ENCODE measurements at regions not wholly inside any gene's neighbourhood (a gene's known extent, or its start where the extent isn't known, plus 50 kb on each side); places are given as distances from the start of the nearest gene placed in this dataset.
A peak's percentile ranks its signal among the peaks of the same experiment; 100 is the strongest.
"Not testable (repeated sequence)": the region's sequence is repeated elsewhere in the genome, so short reads cannot be mapped to it uniquely, and the experiment has no call there.

DNA sequence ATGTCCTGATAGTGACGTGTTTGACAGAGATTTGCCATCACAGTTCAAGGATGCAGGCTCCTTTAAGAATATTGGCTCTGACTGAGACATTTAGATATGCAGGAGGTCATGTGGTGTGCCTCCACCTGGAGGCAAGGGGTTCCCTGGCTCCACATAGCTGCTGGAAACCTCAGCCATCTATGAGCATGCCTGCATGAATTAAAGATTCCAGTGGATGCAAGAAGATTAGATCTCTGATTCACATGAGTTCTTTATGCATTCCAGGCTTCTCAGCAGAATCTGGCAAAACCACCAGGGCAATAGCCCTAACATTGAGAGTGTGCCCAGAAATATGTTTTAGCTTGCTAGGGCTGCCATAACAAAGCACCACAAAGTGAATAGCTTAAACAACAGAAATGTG lies 298.5 kb upstream of the AADAT start:
- DNase-seq = no peak

DNA sequence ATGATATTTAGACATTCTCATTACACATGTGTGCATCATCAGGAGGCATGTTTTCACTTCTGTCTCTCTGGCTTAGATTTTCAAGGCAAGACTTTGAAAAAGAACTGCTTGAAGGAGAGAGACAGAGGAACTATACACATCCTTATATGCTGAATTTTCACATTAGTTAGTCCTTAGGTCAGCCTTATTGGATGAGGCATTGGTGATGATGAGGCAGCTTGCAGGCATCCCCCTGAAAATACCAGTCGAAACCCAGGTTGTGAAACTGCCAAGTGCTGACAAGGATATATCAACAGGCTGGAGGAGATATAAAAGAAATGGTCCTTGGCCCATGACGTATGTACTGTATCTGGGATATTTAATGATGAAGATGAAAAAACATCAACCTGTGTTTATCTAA lies 297.2 kb upstream of the AADAT start:
- DNase-seq = no peak

DNA sequence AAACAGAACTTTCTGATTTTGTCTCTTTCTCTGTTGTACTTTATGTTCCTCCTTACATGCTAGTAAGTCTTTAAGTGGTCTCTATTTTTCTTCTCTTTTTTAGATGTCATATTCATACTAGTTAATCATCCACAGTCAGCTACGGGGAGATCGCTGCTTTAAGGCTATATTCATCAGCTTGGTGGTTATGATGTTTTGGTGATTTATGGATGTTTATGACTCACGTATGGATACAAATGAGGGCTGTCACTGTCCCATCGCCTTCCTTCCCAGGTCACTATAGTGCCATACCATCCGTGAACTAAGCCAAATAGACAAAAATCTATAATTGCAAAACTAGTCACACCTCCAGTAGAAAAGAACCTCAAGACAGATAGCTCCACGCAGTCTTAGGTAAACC lies 296.8 kb upstream of the AADAT start:
- DNase-seq = no peak

DNA sequence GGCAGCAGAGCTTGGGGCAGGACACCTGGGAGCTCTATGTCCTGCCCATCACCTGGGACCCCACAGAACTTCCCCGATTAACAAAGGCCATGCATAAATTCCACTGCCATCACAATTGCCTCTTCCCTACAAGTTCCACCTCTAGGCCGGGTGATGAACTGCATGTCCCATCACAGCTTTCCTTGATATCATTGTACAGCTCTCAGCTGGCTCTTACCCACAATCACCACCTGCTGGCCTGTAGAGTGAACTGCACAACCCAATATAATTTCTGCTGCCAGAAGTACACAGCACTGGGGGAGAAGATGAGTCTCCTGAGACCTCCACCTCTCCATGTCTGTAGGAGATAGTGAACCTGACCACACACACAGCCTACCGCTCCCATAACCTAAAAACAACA lies 285.0 kb upstream of the AADAT start:
- no peak for DNase-seq

DNA sequence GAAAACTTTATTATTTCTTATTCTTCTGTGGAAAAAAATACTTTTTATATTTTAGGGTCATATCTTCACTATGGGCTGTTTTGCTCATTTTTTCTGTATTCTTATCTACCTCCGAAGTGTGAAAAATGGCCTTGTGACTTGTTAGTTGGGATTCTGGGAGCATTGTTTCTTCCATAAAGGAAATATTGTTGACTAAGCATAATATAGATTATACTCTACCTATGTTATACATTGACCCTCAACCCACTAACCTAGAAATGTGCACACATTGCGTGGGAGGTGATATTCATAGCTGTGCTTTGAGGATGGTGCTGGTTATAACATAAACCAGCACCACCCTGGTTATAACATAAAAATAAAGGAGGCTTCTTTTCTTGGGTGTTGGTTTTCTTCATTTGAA lies 259.2 kb upstream of the AADAT start:
- no peak for DNase-seq

DNA sequence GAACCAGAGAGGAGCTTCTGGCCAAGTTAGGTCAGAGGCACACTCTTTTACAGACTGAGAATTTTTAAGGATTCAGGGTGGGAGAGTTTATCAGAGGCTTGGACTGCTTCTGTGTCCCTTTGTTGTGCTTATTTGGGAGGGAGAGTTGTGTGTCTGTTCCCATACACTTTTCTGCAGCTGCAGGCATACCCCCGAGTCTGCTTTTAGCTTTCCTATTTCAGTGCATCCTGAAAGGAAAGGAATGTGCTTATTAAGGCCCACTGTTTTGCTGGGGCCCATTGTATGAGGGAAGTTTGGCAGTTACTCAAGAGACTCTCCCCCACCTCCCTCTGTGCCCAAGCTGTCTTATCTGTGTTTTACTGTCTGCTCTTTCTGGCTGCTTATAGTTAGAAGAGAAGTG lies 257.4 kb upstream of the AADAT start:
- DNase-seq = not testable (repeated sequence)

DNA sequence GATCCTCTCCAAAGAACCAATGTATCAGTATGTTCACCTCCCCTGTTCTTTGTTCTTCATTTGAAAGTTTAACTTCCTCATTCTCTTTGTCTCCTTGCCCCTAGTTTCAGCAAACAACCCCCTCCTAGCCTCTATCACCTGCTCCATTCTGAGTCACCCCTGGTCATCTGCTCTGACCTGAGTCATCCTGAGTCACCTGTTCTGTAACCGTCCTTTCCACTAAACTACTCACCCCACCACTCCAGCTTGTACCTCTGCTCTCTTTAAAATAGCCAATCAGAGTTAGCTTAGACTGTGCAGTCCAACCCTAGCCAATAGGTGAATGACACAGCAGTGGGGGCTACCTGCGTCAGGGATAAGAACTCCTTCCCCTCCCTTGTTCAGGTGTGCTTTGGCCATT lies 249.8 kb upstream of the AADAT start:
- DNase-seq = no peak

DNA sequence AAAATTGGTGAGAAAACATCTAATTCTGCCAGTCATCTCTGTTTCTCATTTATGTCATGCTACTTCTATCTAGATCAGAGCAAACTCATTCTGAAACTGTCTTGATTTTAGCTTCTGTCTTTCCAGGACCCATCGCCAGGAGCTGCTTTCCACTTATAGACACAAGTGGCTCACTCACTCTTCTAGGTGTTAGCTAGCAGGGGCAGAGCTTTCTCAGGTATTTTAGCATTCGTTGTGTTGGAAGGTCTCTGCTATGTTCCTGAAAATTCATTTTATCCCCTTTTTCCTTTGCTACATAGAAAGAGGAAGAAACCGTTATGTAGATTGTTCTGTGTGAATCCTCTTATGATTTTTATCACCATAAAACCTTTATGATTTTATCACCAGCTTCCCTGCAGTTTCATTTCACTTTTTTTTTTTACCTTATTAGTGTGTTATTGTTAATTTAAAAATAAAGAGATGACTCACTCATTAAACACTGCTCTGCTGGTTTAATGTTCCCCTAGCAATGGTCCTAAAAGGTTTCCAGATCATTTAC lies 246.6 kb upstream of the AADAT start:
- no peak for DNase-seq

DNA sequence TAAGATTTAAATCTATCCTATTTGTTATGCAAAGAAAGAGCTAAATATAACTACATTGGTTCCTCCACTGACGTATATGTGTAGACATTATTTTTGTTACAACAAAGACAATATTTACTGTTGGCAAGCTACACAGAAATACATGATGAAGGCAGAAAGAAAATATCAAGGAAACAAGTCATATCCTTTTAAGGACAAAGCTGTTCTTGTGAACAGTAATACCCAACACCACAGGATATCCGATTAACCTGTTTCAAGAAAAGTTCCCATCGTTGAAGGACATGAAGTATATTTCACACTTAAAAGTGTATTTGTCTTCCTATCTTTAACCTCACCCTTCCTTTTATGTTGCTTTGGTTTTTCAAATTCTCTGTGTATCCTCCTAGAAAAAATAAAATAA lies 235.8 kb upstream of the AADAT start:
- no peak for DNase-seq

DNA sequence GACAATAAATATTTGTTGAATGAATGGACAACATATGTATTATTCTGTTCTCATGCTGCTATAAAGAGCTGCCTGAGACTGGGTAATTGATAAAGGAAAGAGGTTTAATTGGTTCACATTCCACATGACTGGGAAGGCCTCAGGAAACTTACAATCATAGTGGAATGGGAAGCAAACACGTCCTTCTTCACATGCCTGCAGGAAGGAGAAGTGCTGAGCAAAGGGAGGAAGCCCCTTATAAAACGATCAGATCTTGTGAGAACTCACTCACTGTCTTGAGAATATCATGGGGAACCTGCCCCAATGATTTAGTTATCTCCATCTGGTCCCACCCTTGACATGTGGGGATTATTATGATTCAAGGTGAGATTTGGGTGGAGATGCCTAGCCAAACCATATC lies 233.9 kb upstream of the AADAT start:
- no peak for DNase-seq

DNA sequence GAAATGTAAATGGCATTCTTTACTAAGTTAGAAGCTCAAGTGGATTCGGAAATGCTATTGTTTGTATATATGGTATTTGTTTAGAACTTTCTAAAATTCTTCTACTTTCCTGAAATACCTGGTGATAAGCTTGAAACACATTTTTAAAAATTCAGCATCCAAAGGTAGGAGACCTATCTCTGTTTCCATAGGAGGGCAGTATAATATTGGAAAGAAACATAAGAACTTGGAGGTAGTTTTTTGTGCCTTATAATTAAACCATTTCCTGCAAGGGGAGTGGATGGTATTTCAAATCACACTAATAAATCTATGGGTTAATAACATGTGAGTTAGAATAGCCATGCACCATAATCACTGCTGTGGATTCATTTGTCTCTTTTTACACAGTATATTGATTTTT lies 217.4 kb upstream of the AADAT start:
- DNase-seq = no peak

DNA sequence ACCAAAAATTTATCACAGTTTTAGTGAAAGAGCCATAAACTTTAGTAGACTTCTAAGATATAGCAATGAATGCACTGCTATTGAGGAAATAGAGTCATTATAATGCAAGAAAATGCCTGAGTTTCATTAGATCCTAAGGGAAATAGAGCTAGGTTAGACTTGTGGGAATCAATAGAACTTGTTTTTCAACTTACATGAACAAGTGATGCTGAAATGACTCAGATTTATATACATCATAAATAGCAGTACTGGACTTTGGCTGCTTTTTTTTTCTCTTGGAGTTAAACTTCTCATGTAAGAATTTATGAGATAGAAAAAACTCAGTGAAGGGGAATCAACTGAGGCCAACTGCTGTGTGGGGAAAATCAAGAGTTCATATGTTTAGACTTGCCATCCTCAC lies 216.5 kb upstream of the AADAT start:
- DNase-seq = no peak

DNA sequence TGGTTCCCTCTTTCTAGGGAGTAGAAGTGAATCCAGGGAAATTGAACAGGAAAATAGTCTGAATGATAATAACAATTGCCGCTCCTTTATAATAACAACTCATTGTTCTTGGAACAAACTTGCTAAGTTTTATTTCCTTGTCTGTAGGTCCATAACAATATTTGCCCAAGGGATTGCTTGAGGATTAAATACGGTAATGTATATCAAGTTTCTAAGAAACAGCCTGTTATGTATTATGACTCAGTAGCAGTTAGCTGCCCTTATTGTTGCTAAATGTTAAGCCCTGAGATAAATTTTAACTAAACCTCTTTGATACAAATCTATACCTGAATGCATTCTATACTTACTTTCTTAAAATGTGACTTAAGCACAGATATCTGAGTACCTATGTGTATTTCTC lies 215.9 kb upstream of the AADAT start:
- DNase-seq = no peak

DNA sequence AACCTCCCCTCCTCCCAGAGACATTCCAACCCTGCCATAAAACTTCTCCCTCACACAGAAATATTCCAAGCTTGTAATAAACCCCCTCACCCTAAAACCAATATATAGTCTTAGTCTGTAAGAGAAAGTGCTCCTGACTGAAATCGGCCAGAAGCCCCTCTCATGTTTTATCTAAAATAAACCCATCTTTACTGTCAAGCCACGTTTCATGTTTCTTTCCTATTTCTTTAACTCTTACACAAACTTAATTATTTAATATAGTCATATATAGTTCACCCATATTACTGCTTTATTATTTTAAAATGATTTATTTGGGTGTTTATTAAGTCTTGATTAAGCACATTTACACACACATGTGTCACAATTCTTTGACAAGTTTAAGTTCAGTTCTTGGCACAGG lies 191.3 kb upstream of the AADAT start:
- DNase-seq = no peak

DNA sequence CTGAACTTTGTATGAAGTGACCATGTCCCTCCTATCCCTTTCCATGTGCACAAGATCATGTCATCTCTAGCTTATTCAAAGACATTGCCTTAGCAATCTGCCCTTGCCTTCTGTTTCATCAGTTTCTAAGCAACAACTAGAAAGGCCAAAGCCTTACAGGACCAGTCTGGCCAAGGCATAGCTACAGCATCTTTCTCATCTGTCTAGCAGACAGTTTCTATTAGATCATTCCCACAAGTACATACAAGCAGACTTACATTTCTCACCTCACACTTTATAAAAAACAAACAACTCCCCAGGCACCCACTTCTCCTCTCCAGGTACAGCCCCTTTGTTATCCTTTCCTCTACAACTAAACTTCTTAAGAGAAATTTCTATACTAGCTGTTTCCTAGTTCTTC lies 188.7 kb upstream of the AADAT start:
- no peak for DNase-seq

DNA sequence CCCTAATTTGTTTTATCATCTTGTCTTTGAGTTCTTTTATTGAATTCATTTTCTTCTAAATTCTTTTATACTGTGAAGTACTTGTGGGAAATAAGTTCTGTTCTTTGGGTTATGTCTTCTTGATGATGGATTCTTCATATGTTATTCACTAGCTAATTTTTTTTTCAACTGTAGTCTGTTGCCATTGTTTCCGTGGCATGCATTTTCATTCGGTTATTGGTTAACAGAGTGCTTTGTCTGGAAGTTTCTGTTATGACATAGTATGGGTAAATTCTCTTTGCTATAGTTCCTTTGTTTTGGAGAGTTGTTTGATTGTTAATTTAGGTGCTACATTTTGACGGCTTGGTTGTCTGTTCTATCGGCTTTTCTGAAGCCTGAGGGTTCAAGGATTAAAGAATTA lies 184.9 kb upstream of the AADAT start:
- no peak for DNase-seq

DNA sequence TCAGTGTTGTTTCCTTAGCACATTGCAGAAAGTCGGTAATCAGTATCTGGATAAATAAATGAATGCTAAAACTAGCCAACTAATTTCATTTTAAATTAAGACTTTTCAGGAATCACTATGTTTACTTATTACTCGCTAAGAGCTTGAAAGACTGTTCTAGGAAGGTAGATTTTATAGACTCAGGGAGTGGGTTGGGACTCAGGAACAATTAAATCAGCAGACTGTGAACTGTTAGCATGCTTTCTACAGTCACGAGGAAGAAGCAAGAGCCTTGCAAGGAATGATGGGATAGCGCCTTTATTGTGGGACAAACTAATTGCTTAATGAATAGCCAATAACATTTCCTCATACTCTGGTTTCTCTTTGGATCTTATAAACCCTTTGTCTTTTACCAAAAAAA lies 183.2 kb upstream of the AADAT start:
- DNase-seq = no peak

DNA sequence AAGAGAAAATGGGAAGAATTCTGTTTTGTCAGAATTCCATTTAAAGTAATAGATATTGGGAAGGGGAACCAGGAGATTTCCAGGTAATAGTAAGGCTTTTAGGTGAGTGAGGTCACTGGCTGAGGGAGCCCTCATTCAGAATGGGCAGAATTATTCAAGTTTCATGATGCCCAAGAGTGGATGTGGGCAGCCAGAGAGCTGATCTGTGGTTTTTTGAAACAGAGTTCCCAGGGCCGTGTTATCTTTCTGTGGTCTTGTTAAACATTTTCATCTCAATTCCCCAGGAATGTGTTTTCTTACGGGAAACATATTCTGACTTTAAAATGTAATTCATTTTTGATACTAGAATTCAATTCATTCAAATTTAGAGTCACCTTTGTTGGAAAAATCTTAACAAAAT lies 182.0 kb upstream of the AADAT start:
- DNase-seq = no peak

DNA sequence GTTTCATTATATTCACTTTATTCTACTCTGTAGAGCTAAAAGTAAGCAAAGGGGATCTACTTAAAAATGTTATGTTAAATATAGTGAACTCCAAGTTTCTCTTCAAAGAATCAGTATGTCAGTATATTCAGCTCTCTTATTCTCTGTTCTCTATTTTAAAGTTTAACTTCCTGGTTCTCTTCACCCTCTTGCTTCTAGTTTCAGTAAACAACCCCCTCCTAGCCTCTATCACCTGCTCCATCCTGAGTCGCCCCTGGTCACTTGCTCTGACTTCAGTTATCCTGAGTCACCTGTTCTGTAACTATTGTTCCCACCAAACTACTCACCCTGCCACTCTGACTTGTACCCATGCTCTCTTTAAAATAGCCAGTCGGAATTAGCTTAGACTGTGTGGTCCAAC lies 180.9 kb upstream of the AADAT start:
- no peak for DNase-seq

DNA sequence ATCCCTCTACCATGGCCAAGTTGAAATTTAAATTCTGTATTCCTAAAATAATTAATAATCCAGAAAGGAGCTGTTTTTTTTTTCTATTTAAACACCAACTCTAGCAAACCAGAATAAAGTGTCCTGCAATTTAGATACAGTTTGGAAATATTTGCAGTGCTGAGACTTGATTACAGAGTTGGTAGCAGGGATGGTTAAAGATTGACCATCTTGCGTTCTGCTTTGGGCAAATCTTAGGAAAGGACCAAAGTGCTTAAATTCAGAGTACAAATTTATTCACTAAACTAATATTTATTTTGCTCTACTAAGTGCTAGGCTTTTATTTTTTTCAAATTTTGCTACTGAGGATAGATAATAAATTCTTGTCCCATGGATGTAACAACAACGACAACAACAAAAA lies 180.2 kb upstream of the AADAT start:
- no peak for DNase-seq

DNA sequence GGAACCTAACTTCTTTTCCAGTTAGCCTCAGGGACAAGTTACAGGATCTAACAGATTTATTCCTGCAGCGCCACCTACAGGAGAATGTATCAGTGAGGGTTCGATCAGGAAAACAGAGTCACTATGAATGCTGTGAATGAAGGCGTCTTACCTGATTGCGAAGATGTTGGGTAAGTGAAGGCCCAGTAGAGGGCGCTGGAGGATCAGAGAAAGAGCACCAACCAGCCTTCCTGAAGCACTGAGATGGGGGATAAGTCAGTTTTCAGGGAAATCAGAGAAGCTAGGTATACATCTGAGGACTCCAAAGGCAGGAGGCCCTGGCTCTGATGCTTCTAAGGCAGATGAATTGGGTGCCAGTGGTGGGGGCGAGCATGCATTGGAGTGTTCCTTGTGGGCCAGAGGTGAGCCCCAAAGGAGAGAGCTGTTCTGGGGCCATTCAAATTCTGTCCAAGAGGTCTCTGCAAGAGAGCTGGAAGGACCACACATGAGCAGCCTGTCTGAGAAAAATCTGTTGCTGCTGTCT lies 169.9 kb upstream of the AADAT start:
- peak; percentile 70 for DNase-seq

DNA sequence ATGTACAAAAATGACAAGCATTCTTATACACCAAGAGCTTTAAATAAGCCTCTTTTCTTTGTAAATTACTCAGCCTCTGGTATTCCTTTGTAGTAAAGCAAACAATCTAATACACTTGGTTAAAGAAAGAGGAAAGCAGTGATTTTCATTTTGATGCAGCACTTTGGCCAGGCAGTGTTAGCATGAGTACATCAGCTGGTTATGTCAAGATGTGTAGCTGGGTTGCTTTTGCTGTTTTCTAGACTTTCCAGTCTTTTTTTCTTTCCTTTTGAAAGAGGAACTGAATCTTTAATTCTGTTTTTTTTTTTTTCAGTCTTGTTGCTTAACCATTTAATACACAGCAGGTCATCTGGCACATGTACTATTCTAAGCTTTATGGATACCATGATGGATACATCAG lies 167.1 kb upstream of the AADAT start:
- no peak for DNase-seq

DNA sequence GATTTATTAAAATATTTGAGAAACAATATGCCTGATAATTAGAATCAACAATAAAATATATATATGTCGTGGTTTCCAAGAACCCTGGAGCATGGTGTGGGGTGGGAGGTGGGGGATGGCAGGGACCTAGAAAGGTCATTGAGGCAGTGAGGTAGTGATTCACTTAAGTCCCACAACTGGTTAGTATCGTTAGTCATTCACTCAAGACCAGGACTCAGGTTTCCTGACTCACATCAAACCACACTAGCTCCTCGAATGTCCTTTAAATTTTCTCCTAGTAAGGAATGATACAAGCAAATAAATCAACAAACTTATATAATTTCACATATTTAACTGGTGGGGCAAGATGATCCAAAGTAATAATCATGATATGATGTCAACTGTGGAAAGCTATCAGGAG lies 158.8 kb upstream of the AADAT start:
- no peak for DNase-seq

DNA sequence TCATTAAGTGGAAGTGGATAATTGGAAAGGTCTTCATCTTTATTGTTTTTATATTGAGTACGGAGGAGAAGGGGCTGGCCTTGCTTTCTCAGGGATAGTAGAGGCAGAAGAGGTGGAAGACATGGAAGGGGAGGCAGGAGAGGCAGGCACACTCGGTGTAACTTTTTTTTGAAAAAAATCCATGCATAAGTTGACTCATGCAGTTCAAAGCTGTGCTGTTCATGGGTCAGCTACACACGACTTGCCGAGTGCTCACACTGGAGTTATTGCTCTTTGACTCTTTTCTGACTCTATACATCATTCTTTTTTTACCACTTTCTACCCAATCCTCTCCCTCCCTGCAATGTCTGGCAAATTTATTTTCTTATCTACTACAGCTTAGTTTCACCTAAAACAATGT lies 158.3 kb upstream of the AADAT start:
- no peak for DNase-seq

DNA sequence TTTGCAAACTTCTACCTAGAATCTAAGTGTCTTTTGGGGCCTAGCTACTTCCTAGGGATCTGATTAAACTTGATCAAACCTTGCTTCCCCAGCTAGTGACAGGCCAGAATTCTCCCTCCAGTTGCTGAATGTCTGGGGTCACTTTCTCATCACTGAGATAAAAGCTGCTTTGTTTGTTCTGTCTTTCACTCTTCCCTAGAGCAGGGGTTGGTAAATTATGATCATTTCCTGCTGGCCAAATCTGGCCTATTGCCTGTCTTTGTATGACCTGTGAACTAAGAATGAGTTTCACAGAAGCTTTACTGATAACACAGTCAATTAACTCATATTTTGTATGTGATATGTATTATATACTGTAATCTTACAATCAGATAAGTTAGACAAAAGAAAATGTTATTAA lies 157.8 kb upstream of the AADAT start:
- no peak for DNase-seq
